Endometrial microvascular endothelial cells (primary cell): ENCODE measurements at regions not wholly inside any gene's neighbourhood (a gene's known extent, or its start where the extent isn't known, plus 50 kb on each side); places are given as distances from the start of the nearest gene placed in this dataset.

Source experiments
- in situ Hi-C: cut with HindIII; loops from 2 replicates; pipeline ENCODE4 v1.10.0; 2017; ENCODE audit warnings: low sequenced_read_pairs, low pct_unique_long_range_greater_than_20kb; ENCODE audit errors: inconsistent ontology term

GRCh38 chr6:170182093-170182780 lies 108.6 kb downstream of the DLL1 start:
- in situ Hi-C loops: no loop called here

- in situ Hi-C loops: no loop called here
These were observed 109.6 kb downstream of the DLL1 start for GRCh38 chr6:170181338-170181690.

- in situ Hi-C loops: no loop called here
These were observed 110.1 kb downstream of the DLL1 start for GRCh38 chr6:170180671-170181337.

GRCh38 chr6:170179616-170180324 lies 111.1 kb downstream of the DLL1 start:
- in situ Hi-C loops: no loop called here

GRCh38 chr6:170178561-170179477 lies 112.1 kb downstream of the DLL1 start:
- in situ Hi-C loops: no loop called here

GRCh38 chr6:170177772-170178560 lies 112.9 kb downstream of the DLL1 start:
- in situ Hi-C loops: no loop called here

GRCh38 chr6:170176898-170177771 lies 113.7 kb downstream of the DLL1 start:
- in situ Hi-C loops: no loop called here

GRCh38 chr6:170176136-170176897 lies 114.6 kb downstream of the DLL1 start:
- in situ Hi-C loops: no loop called here

- in situ Hi-C loops: no loop called here
These were observed 115.2 kb downstream of the DLL1 start for GRCh38 chr6:170175644-170176135.

- in situ Hi-C loops: no loop called here
These were observed 115.9 kb downstream of the DLL1 start for GRCh38 chr6:170174771-170175643.

GRCh38 chr6:170174124-170174770 lies 116.6 kb downstream of the DLL1 start:
- in situ Hi-C loops: no loop called here

GRCh38 chr6:170173335-170173881 lies 117.5 kb downstream of the DLL1 start:
- in situ Hi-C loops: no loop called here

GRCh38 chr6:170172825-170173256 lies 118.0 kb downstream of the DLL1 start:
- in situ Hi-C loops: no loop called here

GRCh38 chr6:170172392-170172791 lies 118.5 kb downstream of the DLL1 start:
- in situ Hi-C loops: no loop called here

GRCh38 chr6:170167657-170168159 lies 123.2 kb downstream of the DLL1 start:
- in situ Hi-C loops: no loop called here
